HEK293 (cell line): ENCODE measurements at regions not wholly inside any gene's neighbourhood (a gene's known extent, or its start where the extent isn't known, plus 50 kb on each side); places are given as distances from the start of the nearest gene placed in this dataset.

ENCODE experiments used
- CTCF ChIA-PET: fragments of 350-600 bp; formaldehyde crosslinking; extraction: SDS; loops from one replicate; lab custom pipeline; 2021; ENCODE audit warnings: antibody characterized with exemption; lab: Yijun Ruan, JAX
- POLR2A ChIA-PET: fragments of 300-600 bp; formaldehyde crosslinking; extraction: SDS; loops from one replicate; lab custom pipeline; 2020; ENCODE audit warnings: antibody characterized with exemption, inconsistent platforms; lab: Yijun Ruan, JAX
- H3K27ac ChIP-seq: fragments of 200-500 bp; sonication (Bioruptor generic); 2 replicates; pipeline ENCODE4 v1.5.1; 2014; ENCODE audit warnings: low read depth, low read length, control low read depth, inconsistent platforms; ENCODE audit errors: extremely low read depth
- H3K36me3 ChIP-seq, 2 experiments: fragments of 200-500 bp in 1 of 2; sonication (Bioruptor generic) in 1 of 2; 1 replicate in 1 of 2; 2 replicates in 1 of 2; pipeline ENCODE4 v1.5.1; 2014 to 2017; ENCODE audit warnings: inconsistent platforms in 2 of 2, low read length in 2 of 2; ENCODE audit not compliant: control insufficient read depth in 2 of 2, insufficient read depth in 1 of 2
- H3K4me1 ChIP-seq: fragments of 200-500 bp; sonication (Bioruptor generic); 2 replicates; pipeline ENCODE4 v1.5.1; 2014; ENCODE audit warnings: mild to moderate bottlenecking, low read length, inconsistent platforms; ENCODE audit not compliant: control insufficient read depth, insufficient read depth
- H3K4me3 ChIP-seq: 2 replicates; pipeline ENCODE4 v1.5.1; 2011; ENCODE audit warnings: low read depth, mild to moderate bottlenecking, control low read depth, low read length, moderate library complexity
- H3K9me3 ChIP-seq: fragments of 200-500 bp; sonication (Bioruptor generic); 2 replicates; pipeline ENCODE4 v1.5.1; 2014; ENCODE audit warnings: low read depth, low read length, inconsistent platforms; ENCODE audit not compliant: control insufficient read depth, insufficient read depth
- ATF2 ChIP-seq: fragments of 450-650 bp; formaldehyde crosslinking; IDR thresholded peaks from 2 replicates; pipeline ENCODE4 v1.5.1; 2016; ENCODE audit warnings: missing biosample characterization, missing genetic modification characterization, low read depth
- CTCF ChIP-seq: fragments of 450-650 bp; formaldehyde crosslinking; IDR thresholded peaks from 2 replicates; pipeline ENCODE4 v1.5.1; 2016; ENCODE audit warnings: missing biosample characterization, missing genetic modification characterization
- GLI4 ChIP-seq: fragments of 450-650 bp; formaldehyde crosslinking; IDR thresholded peaks from 2 replicates; pipeline ENCODE4 v1.5.1; 2016; ENCODE audit warnings: missing biosample characterization, missing genetic modification characterization
- MYNN ChIP-seq: fragments of 450-650 bp; formaldehyde crosslinking; IDR thresholded peaks from 2 replicates; pipeline ENCODE4 v1.5.1; 2016; ENCODE audit warnings: missing biosample characterization, missing genetic modification characterization, borderline replicate concordance
- MZF1 ChIP-seq: fragments of 450-650 bp; formaldehyde crosslinking; IDR thresholded peaks from 2 replicates; pipeline ENCODE4 v1.5.1; 2017; ENCODE audit warnings: missing biosample characterization, missing genetic modification characterization, borderline replicate concordance
- TCF7L2 ChIP-seq: IDR thresholded peaks from 2 replicates; pipeline ENCODE4 v1.6.1; 2011; ENCODE audit warnings: low read depth, mild to moderate bottlenecking, inconsistent platforms, low read length, moderate library complexity, borderline replicate concordance
- ZFP3 ChIP-seq: fragments of 450-650 bp; formaldehyde crosslinking; IDR thresholded peaks from 2 replicates; pipeline ENCODE4 v1.5.1; 2016; ENCODE audit warnings: low read depth, missing biosample characterization, missing genetic modification characterization
- ZNF10 ChIP-seq: fragments of 450-650 bp; formaldehyde crosslinking; IDR thresholded peaks from 2 replicates; pipeline ENCODE4 v1.5.1; 2017; ENCODE audit warnings: missing biosample characterization, missing genetic modification characterization
- ZNF114 ChIP-seq: fragments of 450-650 bp; formaldehyde crosslinking; IDR thresholded peaks from 2 replicates; pipeline ENCODE4 v1.5.0; 2017; ENCODE audit warnings: missing biosample characterization, missing genetic modification characterization
- ZNF132 ChIP-seq: fragments of 450-650 bp; formaldehyde crosslinking; IDR thresholded peaks from 2 replicates; pipeline ENCODE4 v1.5.1; 2017; ENCODE audit warnings: missing biosample characterization, missing genetic modification characterization, borderline replicate concordance
- ZNF155 ChIP-seq: fragments of 450-650 bp; formaldehyde crosslinking; IDR thresholded peaks from 2 replicates; pipeline ENCODE4 v1.5.1; 2016; ENCODE audit warnings: missing biosample characterization, missing genetic modification characterization
- ZNF174 ChIP-seq: fragments of 450-650 bp; formaldehyde crosslinking; IDR thresholded peaks from 2 replicates; pipeline ENCODE4 v1.5.0; 2017; ENCODE audit warnings: missing biosample characterization, mild to moderate bottlenecking, missing genetic modification characterization
- ZNF175 ChIP-seq: fragments of 450-650 bp; formaldehyde crosslinking; IDR thresholded peaks from 2 replicates; pipeline ENCODE4 v1.5.1; 2016; ENCODE audit warnings: missing biosample characterization, missing genetic modification characterization
- ZNF248 ChIP-seq: fragments of 450-650 bp; formaldehyde crosslinking; IDR thresholded peaks from 2 replicates; pipeline ENCODE4 v1.5.1; 2017; ENCODE audit warnings: missing biosample characterization, missing genetic modification characterization
- ZNF280C ChIP-seq: fragments of 450-650 bp; formaldehyde crosslinking; IDR thresholded peaks from 2 replicates; pipeline ENCODE4 v1.5.1; 2016; ENCODE audit warnings: missing biosample characterization, missing genetic modification characterization
- ZNF280D ChIP-seq: fragments of 450-650 bp; formaldehyde crosslinking; IDR thresholded peaks from 2 replicates; pipeline ENCODE4 v1.5.1; 2016; ENCODE audit warnings: missing biosample characterization, missing genetic modification characterization
- ZNF404 ChIP-seq: fragments of 450-650 bp; formaldehyde crosslinking; IDR thresholded peaks from 2 replicates; pipeline ENCODE4 v1.5.1; 2017; ENCODE audit warnings: missing biosample characterization, missing genetic modification characterization
- ZNF514 ChIP-seq: fragments of 450-650 bp; formaldehyde crosslinking; IDR thresholded peaks from 2 replicates; pipeline ENCODE4 v1.5.1; 2016; ENCODE audit warnings: missing biosample characterization, missing genetic modification characterization
- ZNF529 ChIP-seq: fragments of 450-650 bp; formaldehyde crosslinking; IDR thresholded peaks from 2 replicates; pipeline ENCODE4 v1.5.1; 2017; ENCODE audit warnings: missing genetic modification characterization, missing biosample characterization; ENCODE audit not compliant: insufficient replicate concordance
- ZNF555 ChIP-seq: fragments of 450-650 bp; formaldehyde crosslinking; conservative IDR thresholded peaks from 2 replicates; pipeline ENCODE4 v1.5.1; 2017; ENCODE audit warnings: missing biosample characterization, mild to moderate bottlenecking, missing genetic modification characterization, inconsistent platforms
- ZNF580 ChIP-seq: fragments of 450-650 bp; formaldehyde crosslinking; IDR thresholded peaks from 2 replicates; pipeline ENCODE4 v1.5.1; 2016; ENCODE audit warnings: missing biosample characterization, missing genetic modification characterization
- ZNF658 ChIP-seq: fragments of 450-650 bp; formaldehyde crosslinking; IDR thresholded peaks from 2 replicates; pipeline ENCODE4; 2016; ENCODE audit warnings: missing biosample characterization, missing genetic modification characterization
- ZNF677 ChIP-seq: fragments of 450-650 bp; IDR thresholded peaks from 2 replicates; pipeline ENCODE4 v1.5.0; 2018; ENCODE audit warnings: missing biosample characterization, mild to moderate bottlenecking, missing genetic modification characterization, moderate library complexity
- ZNF76 ChIP-seq: fragments of 450-650 bp; formaldehyde crosslinking; IDR thresholded peaks from 2 replicates; pipeline ENCODE4; 2016; ENCODE audit warnings: low read depth, missing biosample characterization, missing genetic modification characterization, borderline replicate concordance
- ZNF785 ChIP-seq: fragments of 450-650 bp; formaldehyde crosslinking; IDR thresholded peaks from 2 replicates; pipeline ENCODE4 v1.5.1; 2016; ENCODE audit warnings: missing biosample characterization, missing genetic modification characterization
- ZNF791 ChIP-seq: fragments of 450-650 bp; formaldehyde crosslinking; IDR thresholded peaks from 2 replicates; pipeline ENCODE4 v1.5.1; 2016; ENCODE audit warnings: missing biosample characterization, missing genetic modification characterization

GRCh38 chr20:56925831-56926170, 296.7 kb downstream of the TFAP2C start (continued):
- TF ChIP-seq ZNF280D (tag by site-specific recombination) (no peak), ZNF658 (tag by site-specific recombination) (no peak), ZNF785 (tag by site-specific recombination) (no peak), ZNF404 (tag by site-specific recombination) (no peak), GLI4 (no peak)

GRCh38 chr20:56926501-56926900, 297.4 kb downstream of the TFAP2C start:
- H3K36me3 ChIP-seq, result no peaks in the 10 kb centered on the region
- ChIA-PET CTCF (interaction anchor here (1.4 kb wide), 1 partner anchor 30 kb away, joined by 4 read pairs; no protein-coding TSS in a partner anchor), POLR2A (no interaction called here)
- no peak overlapping the region for H3K4me3 ChIP-seq
- no peaks in the 10 kb centered on the region for H3K9me3 ChIP-seq
- 0 out of 2 replicates have a peak, but pooled peaks cover 2% of the 10 kb centered on the region for H3K4me1 ChIP-seq
- peak; percentile 95 for TF ChIP-seq MZF1 (tag by site-specific recombination)
- TF ChIP-seq ZNF555 (tag by site-specific recombination), result no peak
- no peak for TF ChIP-seq ZNF580
- no peak for TF ChIP-seq ZNF514
- no peak for TF ChIP-seq GLI4
- no peak for TF ChIP-seq MYNN (tag by site-specific recombination)
- TF ChIP-seq ZFP3 (tag by site-specific recombination), result no peak
- H3K27ac ChIP-seq, result no peak overlapping the region

GRCh38 chr20:56927127-56927526, 298.0 kb downstream of the TFAP2C start:
- Histone ChIP-seq H3K36me3 (no peaks in the 10 kb centered on the region), H3K9me3 (no peaks in the 10 kb centered on the region), H3K4me3 (no peak overlapping the region), H3K4me1 (0 out of 2 replicates have a peak, but pooled peaks cover 2% of the 10 kb centered on the region), H3K27ac (no peak overlapping the region)
- TF ChIP-seq ZNF248 (tag by site-specific recombination) (no peak), ZNF280C (tag by site-specific recombination) (no peak), ZNF10 (tag by site-specific recombination) (no peak), ZNF155 (tag by site-specific recombination) (no peak), ZNF175 (tag by site-specific recombination) (no peak), ZNF529 (no peak), CTCF (tag by site-specific recombination) (no peak), TCF7L2 (no peak), ZNF580 (no peak), ZNF174 (no peak), ZNF677 (no peak), ZNF791 (no peak), ZNF76 (tag by site-specific recombination) (no peak), ZNF114 (tag by site-specific recombination) (no peak), ATF2 (no peak), ZNF132 (no peak)
- ChIA-PET CTCF (interaction anchor here (0.6 to 1.4 kb wide), 2 partner anchors 30 to 81 kb away, joined by 3 to 4 read pairs; no protein-coding TSS in a partner anchor), POLR2A (no interaction called here)
